ENCODE measurements at regions not wholly inside any gene's neighbourhood (a gene's known extent, or its start where the extent isn't known, plus 50 kb on each side); places are given as distances from the start of the nearest gene placed in this dataset.

GRCh38 chr5:125085797-125086505 lies 339.5 kb upstream of the ZNF608 start:
- no peak for TF ChIP-seq CTCF (conservative IDR thresholded peaks at IDR 0.05; ENCODE audit: low read length)
- TF ChIP-seq EZH2phosphoT487 (IDR thresholded peaks at IDR 0.05; ENCODE audit: borderline replicate concordance, low read depth, low read length): no peak
